KMS-11 (cell line): ENCODE measurements at regions not wholly inside any gene's neighbourhood (a gene's known extent, or its start where the extent isn't known, plus 50 kb on each side); places are given as distances from the start of the nearest gene placed in this dataset.

ENCODE experiments used
- H2AFZ ChIP-seq: fragments of 200-600 bp; sonication (generic); 2 replicates; pipeline ENCODE4 v1.6.1; 2016; ENCODE audit warnings: antibody characterized with exemption, mixed run types, low read depth
- H3K27ac ChIP-seq: fragments of 200-600 bp; sonication (generic); 2 replicates; pipeline ENCODE4 v1.6.1; 2016; ENCODE audit warnings: mild to moderate bottlenecking, mixed run types
- H3K27me3 ChIP-seq: fragments of 200-600 bp; sonication (generic); 2 replicates; pipeline ENCODE4 v1.6.1; 2017; ENCODE audit warnings: mild to moderate bottlenecking, low read depth, mixed run types, moderate library complexity; ENCODE audit not compliant: insufficient read depth
- H3K36me3 ChIP-seq: fragments of 200-600 bp; sonication (generic); 2 replicates; pipeline ENCODE4 v1.6.1; 2017; ENCODE audit warnings: mild to moderate bottlenecking, mixed run types; ENCODE audit not compliant: insufficient read depth
- H3K4me1 ChIP-seq: fragments of 200-600 bp; sonication (generic); 2 replicates; pipeline ENCODE4 v1.6.1; 2016; ENCODE audit warnings: mild to moderate bottlenecking, low read depth, mixed run types; ENCODE audit not compliant: poor library complexity, severe bottlenecking
- H3K4me2 ChIP-seq: fragments of 200-600 bp; sonication (generic); 2 replicates; pipeline ENCODE4 v1.7.0; 2016; ENCODE audit warnings: mild to moderate bottlenecking, mixed run types
- H3K4me3 ChIP-seq: fragments of 200-600 bp; sonication (generic); IDR thresholded peaks from 2 replicates; pipeline ENCODE4 v1.6.1; 2017; ENCODE audit warnings: low read depth, low read length, mixed read lengths; ENCODE audit not compliant: insufficient read depth
- H3K79me2 ChIP-seq: fragments of 200-600 bp; sonication (generic); 2 replicates; pipeline ENCODE4 v1.6.1; 2016; ENCODE audit warnings: low read depth, mixed run types; ENCODE audit not compliant: insufficient read depth
- H3K9ac ChIP-seq: fragments of 200-600 bp; sonication (generic); 2 replicates; pipeline ENCODE4 v1.6.1; 2016; ENCODE audit warnings: mild to moderate bottlenecking, mixed run types
- H4K20me1 ChIP-seq: fragments of 200-600 bp; sonication (generic); 2 replicates; pipeline ENCODE4 v1.6.1; 2016; ENCODE audit warnings: mild to moderate bottlenecking, mixed run types; ENCODE audit not compliant: insufficient read depth
- CTCF ChIP-seq: fragments of 200-600 bp; sonication (generic); conservative IDR thresholded peaks from 2 replicates; pipeline ENCODE4 v1.6.1; 2017; ENCODE audit warnings: low read depth, mild to moderate bottlenecking, antibody characterized with exemption, low read length, moderate library complexity, mixed read lengths

GRCh38 chr13:90951663-90952062, 395.8 kb upstream of the MIR17HG start:
- TF ChIP-seq CTCF, result no peak
- H3K27ac ChIP-seq, result no peak overlapping the region
- no peaks in the 10 kb centered on the region for H4K20me1 ChIP-seq
- H3K4me2 ChIP-seq, result no peak overlapping the region
- no peaks in the 10 kb centered on the region for H3K4me1 ChIP-seq
- H2AFZ ChIP-seq, result no peak overlapping the region
- no peak overlapping the region for H3K9ac ChIP-seq
- no peaks in the 10 kb centered on the region for H3K36me3 ChIP-seq
- H3K4me3 ChIP-seq, result no peak overlapping the region
- H3K27me3 ChIP-seq, result no peaks in the 10 kb centered on the region
- no peaks in the 10 kb centered on the region for H3K79me2 ChIP-seq

GRCh38 chr13:90952326-90952725, 395.2 kb upstream of the MIR17HG start:
- Histone ChIP-seq H4K20me1 (no peaks in the 10 kb centered on the region), H3K4me3 (no peak overlapping the region), H2AFZ (no peak overlapping the region), H3K4me1 (no peaks in the 10 kb centered on the region), H3K9ac (no peak overlapping the region), H3K27me3 (no peaks in the 10 kb centered on the region), H3K36me3 (no peaks in the 10 kb centered on the region), H3K79me2 (no peaks in the 10 kb centered on the region), H3K4me2 (no peak overlapping the region), H3K27ac (no peak overlapping the region)
- TF ChIP-seq CTCF, result no peak

- no peaks in the 10 kb centered on the region for H3K4me1 ChIP-seq
- H3K36me3 ChIP-seq, result no peaks in the 10 kb centered on the region
- no peaks in the 10 kb centered on the region for H3K27me3 ChIP-seq
- no peak overlapping the region for H3K27ac ChIP-seq
- H3K79me2 ChIP-seq, result no peaks in the 10 kb centered on the region
- no peak overlapping the region for H3K9ac ChIP-seq
- no peak overlapping the region for H2AFZ ChIP-seq
- no peaks in the 10 kb centered on the region for H4K20me1 ChIP-seq
- TF ChIP-seq CTCF, result no peak
- no peak overlapping the region for H3K4me3 ChIP-seq
- H3K4me2 ChIP-seq, result no peak overlapping the region
Measured at GRCh38 chr13:90954605-90955195, 392.8 kb upstream of the MIR17HG start.

- Histone ChIP-seq H3K27ac (no peak overlapping the region), H3K9ac (no peak overlapping the region), H3K4me2 (no peak overlapping the region), H3K36me3 (no peaks in the 10 kb centered on the region), H3K79me2 (no peaks in the 10 kb centered on the region), H4K20me1 (no peaks in the 10 kb centered on the region), H3K4me3 (no peak overlapping the region), H3K4me1 (no peaks in the 10 kb centered on the region), H3K27me3 (no peaks in the 10 kb centered on the region), H2AFZ (no peak overlapping the region)
- no peak for TF ChIP-seq CTCF
Measured at GRCh38 chr13:90956031-90956430, 391.5 kb upstream of the MIR17HG start.
